NCI-H345 (cell line): ENCODE measurements at regions not wholly inside any gene's neighbourhood (a gene's known extent, or its start where the extent isn't known, plus 50 kb on each side); places are given as distances from the start of the nearest gene placed in this dataset.
"Not testable (repeated sequence)": the region's sequence is repeated elsewhere in the genome, so short reads cannot be mapped to it uniquely, and the experiment has no call there.

Experiments
- DNase-seq: peaks from one replicate; lab custom pipeline; 2025; lab: John Stamatoyannopoulos, UW

DNA sequence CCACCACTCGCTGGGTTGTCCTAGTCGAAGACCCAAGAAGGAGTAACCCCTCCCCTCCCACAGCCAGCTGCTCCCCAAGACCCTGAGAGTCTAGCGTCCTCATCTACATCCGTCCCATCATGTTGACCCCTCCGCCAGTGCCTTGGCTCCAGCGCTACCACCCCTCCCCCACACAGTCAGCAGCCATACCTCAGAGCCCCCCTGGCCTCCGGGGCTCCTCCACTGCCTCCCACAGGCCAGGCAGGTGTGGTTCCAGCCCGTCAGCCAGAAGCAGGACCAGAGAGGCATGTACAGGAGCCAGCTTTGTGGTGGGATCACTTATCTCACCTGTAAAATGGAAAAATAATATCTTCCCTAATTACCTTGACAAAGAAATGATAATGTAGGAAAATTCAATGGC is 51.5 kb upstream of the PHF21B start:
- no peak for DNase-seq

GRCh38 chr22:45064313-45065278 is 54.8 kb upstream of the PHF21B start:
- DNase-seq = no peak

- no peak for DNase-seq
These were observed 55.9 kb upstream of the PHF21B start for GRCh38 chr22:45065726-45066125.

DNA sequence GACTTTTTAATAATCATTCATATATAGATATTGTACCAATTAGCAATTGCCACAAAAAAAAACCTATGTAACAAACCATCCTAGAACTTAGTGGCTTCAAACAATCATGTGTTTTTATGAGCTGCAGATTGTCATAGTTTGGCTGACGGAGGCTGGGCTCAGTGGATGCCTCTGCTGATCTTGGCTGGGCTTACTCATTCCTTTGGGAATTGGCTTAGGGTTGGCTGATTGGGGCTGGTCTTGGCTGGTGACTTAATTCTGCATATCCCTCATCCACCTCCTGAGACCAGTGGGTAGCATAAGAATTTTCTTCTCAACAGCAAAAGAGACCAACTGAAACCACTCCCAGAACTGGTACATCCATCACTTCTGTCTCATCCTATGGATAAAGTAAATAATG is 57.9 kb upstream of the PHF21B start:
- DNase-seq = no peak

DNA sequence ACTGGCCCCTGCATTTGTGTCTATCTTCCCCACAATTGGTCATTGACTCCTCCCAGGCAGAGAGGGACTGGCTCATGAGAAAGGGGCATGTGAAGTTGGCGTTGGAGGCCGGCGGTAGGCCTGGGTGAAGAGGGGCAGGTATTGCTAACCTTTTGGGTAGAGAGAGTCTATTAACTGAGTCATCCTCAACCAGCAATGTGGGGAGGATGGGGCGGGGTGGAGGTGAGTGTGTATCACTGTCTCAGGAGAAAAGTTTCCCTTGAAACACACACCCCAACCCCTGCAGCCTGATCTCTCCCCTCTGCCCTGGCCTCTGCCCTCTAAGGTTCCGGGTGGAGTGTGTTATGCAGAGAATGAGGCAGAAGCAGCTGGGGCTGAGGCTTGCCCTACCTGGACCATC is 60.1 kb upstream of the PHF21B start:
- no peak for DNase-seq

GRCh38 chr22:45071618-45072017 is 61.8 kb upstream of the PHF21B start:
- no peak for DNase-seq

GRCh38 chr22:45072322-45072903 is 62.6 kb upstream of the PHF21B start:
- DNase-seq = no peak

DNA sequence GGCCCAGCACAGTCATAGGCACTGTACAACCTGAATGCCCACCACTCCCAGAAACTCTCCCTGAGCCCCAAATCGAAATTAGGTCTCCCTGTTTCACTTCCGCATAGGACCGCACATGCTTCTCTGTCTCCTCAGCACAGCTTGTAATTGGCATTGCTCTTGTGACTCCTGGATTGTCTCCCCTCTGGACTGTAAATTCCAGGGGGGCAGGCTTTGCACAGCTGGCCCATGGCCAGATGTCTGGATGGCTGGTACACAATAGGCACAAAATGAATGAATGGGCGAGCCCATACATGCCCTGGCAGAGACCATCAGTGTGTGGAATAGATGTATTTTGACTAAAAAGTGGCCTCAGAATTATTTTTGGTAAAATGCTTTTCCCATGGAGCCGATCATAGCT is 63.3 kb upstream of the PHF21B start:
- DNase-seq = peak; percentile 43

DNA sequence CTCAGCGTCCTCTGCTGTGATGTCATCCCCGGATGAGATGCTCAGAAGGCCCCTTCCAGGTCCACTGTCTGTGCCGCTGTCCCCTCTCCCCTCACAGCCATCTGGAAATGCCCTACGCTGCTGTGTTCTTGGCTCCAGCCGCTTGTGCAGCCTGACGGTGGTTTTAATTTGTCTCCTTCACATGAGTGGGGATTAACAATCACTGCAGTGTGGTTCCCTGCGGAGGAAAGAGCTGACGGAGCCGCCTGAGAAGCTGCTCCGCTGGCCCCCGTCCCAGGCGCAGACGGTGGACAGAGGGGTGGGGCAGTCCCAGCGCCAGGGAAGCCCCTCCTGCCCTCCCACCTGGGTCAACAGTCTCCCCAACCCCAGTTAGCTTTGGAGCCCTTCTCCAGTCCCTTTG is 67.5 kb upstream of the PHF21B start:
- peak; percentile 8 for DNase-seq

DNA sequence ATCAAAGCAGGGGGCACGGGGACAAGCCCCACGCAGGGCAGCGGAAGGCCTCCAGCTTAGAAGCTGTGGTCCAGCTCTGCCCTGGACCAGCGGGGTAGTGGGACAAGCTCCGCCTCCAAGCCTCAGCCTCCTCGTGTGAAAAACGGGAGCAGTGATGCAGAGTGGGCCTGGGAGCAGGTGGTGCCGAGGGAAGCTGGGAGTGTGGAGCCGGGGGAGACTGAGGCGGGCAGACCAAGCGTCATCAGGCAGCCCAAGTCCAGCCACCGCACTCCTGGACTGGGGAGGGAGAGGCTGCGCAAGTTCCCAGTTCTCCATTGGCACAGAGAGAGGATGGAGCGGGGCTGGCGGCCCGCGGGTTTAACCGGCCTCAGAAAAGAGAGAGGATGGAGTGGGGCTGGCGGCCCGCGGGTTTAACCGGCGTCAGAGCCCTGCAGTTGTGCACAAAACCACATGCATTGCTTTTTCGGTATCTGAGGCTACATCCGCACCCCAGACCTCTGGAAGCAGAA is 68.1 kb upstream of the PHF21B start:
- DNase-seq = no peak

- no peak for DNase-seq
These were observed 73.0 kb upstream of the PHF21B start for GRCh38 chr22:45082795-45083194.

GRCh38 chr22:45083659-45084305 is 74.0 kb upstream of the PHF21B start:
- no peak for DNase-seq

DNA sequence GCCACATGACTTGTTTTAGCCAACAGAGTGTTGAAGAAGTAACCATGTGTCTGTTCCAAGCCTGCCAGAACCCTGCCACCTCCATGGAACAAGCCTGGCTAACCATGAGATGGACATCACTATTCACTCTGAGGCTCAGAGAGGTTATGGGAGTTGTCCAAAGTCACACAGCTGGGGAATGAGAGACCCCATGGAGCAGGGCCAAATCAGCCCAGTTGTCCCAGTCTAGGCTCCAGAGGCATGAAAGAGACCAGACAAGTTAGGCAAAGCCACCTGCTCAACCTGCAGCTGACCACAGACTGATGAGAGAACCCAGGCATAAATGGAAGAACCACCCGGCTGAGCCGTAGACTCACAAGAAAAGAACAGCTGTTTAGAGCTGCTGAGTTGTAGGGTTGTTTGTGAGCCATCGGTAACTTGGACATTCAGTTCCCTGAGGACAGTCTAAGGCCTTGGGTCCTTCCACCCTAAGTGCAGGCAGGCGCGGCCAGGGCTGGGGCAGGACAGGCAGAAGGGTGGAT is 74.7 kb upstream of the PHF21B start:
- DNase-seq = no peak

- no peak for DNase-seq
These were observed 75.9 kb upstream of the NUP50 start for GRCh38 chr22:45087802-45088201.

- DNase-seq = no peak
These were observed 75.1 kb upstream of the NUP50 start for GRCh38 chr22:45088576-45088975.

DNA sequence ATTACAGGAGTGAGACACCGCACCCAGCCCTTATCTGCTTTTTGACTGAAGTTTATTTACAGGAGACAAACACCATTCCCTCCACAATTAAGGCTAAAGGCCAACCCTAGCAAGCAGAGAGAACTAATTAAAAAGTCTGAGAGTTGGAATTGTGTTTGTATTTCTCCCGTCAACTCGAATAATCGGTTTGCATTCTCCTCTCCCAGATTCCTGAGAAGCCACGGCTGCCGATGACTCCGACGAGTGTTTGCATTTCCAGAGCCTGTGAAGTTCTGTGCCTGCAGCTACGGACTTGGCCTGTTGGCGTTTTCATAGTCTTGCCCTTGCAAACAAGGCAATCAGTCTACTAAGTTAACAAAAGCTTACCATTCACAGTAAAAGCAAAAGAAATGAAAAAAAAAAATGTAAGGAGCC is 73.2 kb upstream of the NUP50 start:
- no peak for DNase-seq

DNA sequence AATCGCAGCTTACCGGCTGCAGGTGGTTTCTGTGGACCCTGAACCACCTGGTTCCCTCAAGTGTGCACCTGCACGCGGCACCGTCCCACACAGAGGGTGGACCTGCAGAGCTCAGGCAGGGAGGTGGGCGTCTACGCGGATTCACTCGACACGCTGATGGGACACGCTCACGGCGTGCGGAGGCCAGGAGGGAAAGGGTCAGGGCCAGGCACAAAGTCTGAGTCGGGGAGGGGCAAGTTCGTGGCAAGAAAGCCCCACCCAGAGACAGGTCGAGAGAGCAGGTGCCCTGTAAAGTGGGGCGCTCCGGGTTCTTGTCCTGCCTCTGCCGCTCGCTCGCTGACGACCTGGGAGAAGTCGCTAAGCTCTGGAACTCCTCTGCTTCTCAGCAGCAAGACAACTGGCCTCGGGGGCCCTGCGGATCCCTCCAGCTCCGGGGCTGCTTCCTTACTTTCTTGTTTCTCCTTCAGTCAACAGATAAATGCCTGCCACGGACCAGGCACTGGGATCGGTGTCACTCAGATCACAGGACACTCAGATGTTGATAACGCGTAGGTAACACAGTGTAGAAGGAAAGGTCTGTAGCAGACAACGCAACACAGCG is 72.4 kb upstream of the NUP50 start:
- DNase-seq = no peak

GRCh38 chr22:45091875-45092274 is 71.8 kb upstream of the NUP50 start:
- DNase-seq = not testable (repeated sequence)

DNA sequence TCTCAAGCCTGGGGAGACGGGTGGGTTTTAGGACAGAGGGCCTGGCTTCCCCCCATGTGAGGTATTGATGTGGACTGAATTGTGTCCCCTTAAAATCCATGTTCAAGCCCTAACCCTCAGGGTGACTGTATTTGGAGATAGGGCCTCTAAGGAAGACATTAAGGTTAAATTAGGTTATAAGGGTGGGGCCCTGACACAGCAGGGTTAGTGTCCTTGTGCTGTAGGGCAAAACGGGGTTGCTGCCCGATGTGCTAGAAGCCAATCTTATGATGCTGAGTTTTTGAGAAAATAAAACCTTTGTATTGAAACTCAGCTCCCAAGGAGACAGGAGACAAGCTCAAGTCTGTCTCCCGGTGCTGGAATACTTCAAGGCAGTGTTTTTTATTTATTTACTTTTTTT is 71.1 kb upstream of the NUP50 start:
- no peak for DNase-seq

- no peak for DNase-seq
These were observed 70.1 kb upstream of the NUP50 start for GRCh38 chr22:45093609-45094008.

DNA sequence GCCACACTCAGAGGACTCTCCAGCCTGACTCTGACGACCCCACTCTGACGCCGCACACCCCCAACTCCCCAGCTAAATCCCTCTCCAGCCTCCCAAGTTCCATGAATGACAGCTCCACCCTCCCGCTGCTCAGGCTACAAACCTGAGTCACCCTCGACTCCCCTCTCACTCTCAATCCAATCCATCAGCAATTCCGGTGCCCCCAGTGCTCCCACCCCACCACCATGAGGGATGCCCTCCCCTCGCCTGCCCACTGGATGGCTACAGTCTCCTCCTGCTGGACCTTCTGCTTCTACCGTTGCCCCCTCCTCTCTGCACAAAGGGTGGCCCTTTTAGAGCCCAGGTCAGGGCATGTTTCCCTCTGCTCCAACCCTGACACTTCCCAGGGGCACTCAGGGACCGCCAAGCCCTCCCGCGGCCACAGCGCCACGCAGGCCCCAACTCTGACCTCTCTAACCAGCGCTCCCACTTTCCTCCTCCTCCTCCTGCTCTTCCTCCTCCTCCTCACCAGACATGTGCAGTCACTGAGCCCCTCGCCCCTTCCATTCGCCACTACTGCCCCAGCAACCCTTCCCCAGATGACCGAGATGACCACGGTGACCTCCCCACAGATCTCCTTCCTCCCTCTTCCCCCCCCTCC is 69.5 kb upstream of the NUP50 start:
- no peak for DNase-seq

DNA sequence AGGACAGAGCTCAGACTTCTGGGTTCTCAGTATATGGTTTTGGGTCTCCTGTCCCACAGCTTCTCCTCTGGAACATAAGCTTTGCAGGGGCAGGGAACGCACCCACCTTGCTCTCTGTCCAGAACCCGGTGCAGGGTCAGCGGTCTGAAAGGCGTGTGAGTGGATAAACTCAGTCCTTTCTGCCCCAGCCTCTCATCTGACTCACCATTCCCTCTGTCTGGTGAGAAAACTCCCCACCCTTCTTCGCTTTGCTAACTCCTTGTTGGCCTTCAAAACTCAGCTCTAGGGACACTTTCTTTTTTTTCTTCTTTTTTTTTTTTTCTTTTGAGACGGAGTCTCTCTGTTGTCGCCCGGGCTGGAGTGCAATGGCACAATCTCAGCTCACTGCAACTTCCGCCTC is 68.9 kb upstream of the NUP50 start:
- no peak for DNase-seq
